Osteoblast (primary cell): ENCODE measurements at regions not wholly inside any gene's neighbourhood (a gene's known extent, or its start where the extent isn't known, plus 50 kb on each side); places are given as distances from the start of the nearest gene placed in this dataset.

Experiments
- DNase-seq: peaks from one replicate; pipeline ENCODE4 v3.0.0; 2011; ENCODE audit warnings: low spot score, mixed read lengths; ENCODE audit not compliant: insufficient read length; ENCODE audit errors: missing footprints
- H2AFZ ChIP-seq: 2 replicates; pipeline ENCODE4 v1.6.0; 2011; ENCODE audit warnings: mild to moderate bottlenecking, low read length
- H3K27ac ChIP-seq: 2 replicates; pipeline ENCODE4 v1.5.1; 2011; ENCODE audit warnings: mild to moderate bottlenecking, low read depth, low read length, moderate library complexity
- H3K27me3 ChIP-seq: 2 replicates; pipeline ENCODE4 v1.6.0; 2012; ENCODE audit warnings: mild to moderate bottlenecking, control low read depth, inconsistent platforms, low read length, moderate library complexity; ENCODE audit not compliant: insufficient read depth
- H3K36me3 ChIP-seq: 2 replicates; pipeline ENCODE4 v1.5.1; 2011; ENCODE audit warnings: mild to moderate bottlenecking, low read length, control low read depth, moderate library complexity; ENCODE audit not compliant: insufficient read depth
- H3K4me1 ChIP-seq: 2 replicates; pipeline ENCODE4 v1.5.1; 2011; ENCODE audit warnings: mild to moderate bottlenecking, low read length, control low read depth, moderate library complexity; ENCODE audit not compliant: insufficient read depth
- H3K4me2 ChIP-seq: 2 replicates; pipeline ENCODE4 v1.6.0; 2011; ENCODE audit warnings: mild to moderate bottlenecking, low read length; ENCODE audit not compliant: insufficient read depth
- H3K4me3 ChIP-seq: fragments of 200-600 bp; sonication (generic); 3 replicates; pipeline ENCODE4 v1.5.1; 2012; ENCODE audit warnings: mild to moderate bottlenecking, low read length, inconsistent platforms; ENCODE audit not compliant: insufficient read depth
- H3K79me2 ChIP-seq: 2 replicates; pipeline ENCODE4 v1.6.0; 2012; ENCODE audit warnings: mild to moderate bottlenecking, low read length, control low read depth, inconsistent platforms; ENCODE audit not compliant: insufficient read depth
- H3K9me3 ChIP-seq: 2 replicates; pipeline ENCODE4 v1.5.1; 2011; ENCODE audit warnings: low read depth, low read length, control low read depth
- H4K20me1 ChIP-seq: 2 replicates; pipeline ENCODE4 v1.6.0; 2012; ENCODE audit warnings: mild to moderate bottlenecking, low read length, control low read depth; ENCODE audit not compliant: insufficient read depth
- TF ChIP-seq, protein P1 (sequence below): IDR thresholded peaks from 2 replicates; pipeline ENCODE4 v1.5.1; 2011; ENCODE audit warnings: mild to moderate bottlenecking, low read depth, low read length, moderate library complexity; ENCODE audit errors: extremely low read depth

DNA sequence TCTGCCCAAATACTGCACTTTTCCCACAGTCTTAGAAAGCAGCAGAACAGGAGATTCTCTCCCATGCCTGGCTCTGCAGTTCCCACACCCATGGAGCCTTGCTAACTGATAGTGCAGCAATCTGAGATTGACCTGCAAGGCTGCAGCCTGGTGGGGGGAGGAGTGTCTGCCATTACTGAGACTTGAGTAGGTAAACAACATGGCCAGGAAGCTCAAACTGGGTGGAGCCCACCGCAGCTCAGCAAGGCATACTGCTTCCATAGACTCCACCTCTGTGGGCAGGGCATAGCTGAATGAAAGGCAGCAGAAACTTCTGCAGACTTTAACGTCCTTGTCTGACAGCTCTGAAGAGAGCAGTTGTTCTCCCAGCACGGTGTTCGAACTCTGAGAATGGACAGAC is 358.5 kb upstream of the PCDH9 start:
- no peak for DNase-seq
- Histone ChIP-seq H3K4me1 (no peaks in the 10 kb centered on the region), H3K4me3 (no peak overlapping the region)

GRCh38 chr13:67577361-67577760 is 347.2 kb upstream of the PCDH9 start:
- no peak for DNase-seq
- Histone ChIP-seq H4K20me1 (no peaks in the 10 kb centered on the region), H3K27ac (no peak overlapping the region), H3K79me2 (no peaks in the 10 kb centered on the region), H3K4me1 (no peaks in the 10 kb centered on the region), H3K9me3 (no peaks in the 10 kb centered on the region), H3K27me3 (no peaks in the 10 kb centered on the region), H3K4me2 (no peak overlapping the region), H3K36me3 (no peaks in the 10 kb centered on the region), H2AFZ (no peak overlapping the region), H3K4me3 (no peak overlapping the region)
- TF ChIP-seq, protein P1, sequence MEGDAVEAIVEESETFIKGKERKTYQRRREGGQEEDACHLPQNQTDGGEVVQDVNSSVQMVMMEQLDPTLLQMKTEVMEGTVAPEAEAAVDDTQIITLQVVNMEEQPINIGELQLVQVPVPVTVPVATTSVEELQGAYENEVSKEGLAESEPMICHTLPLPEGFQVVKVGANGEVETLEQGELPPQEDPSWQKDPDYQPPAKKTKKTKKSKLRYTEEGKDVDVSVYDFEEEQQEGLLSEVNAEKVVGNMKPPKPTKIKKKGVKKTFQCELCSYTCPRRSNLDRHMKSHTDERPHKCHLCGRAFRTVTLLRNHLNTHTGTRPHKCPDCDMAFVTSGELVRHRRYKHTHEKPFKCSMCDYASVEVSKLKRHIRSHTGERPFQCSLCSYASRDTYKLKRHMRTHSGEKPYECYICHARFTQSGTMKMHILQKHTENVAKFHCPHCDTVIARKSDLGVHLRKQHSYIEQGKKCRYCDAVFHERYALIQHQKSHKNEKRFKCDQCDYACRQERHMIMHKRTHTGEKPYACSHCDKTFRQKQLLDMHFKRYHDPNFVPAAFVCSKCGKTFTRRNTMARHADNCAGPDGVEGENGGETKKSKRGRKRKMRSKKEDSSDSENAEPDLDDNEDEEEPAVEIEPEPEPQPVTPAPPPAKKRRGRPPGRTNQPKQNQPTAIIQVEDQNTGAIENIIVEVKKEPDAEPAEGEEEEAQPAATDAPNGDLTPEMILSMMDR = no peak

More for the DNA sequence above, 358.5 kb upstream of the PCDH9 start:
- Histone ChIP-seq H4K20me1 (no peaks in the 10 kb centered on the region), H2AFZ (no peak overlapping the region), H3K36me3 (no peaks in the 10 kb centered on the region), H3K9me3 (no peaks in the 10 kb centered on the region), H3K27ac (no peak overlapping the region), H3K79me2 (no peaks in the 10 kb centered on the region), H3K4me2 (no peak overlapping the region), H3K27me3 (no peaks in the 10 kb centered on the region)
- TF ChIP-seq, protein P1 = no peak

DNA sequence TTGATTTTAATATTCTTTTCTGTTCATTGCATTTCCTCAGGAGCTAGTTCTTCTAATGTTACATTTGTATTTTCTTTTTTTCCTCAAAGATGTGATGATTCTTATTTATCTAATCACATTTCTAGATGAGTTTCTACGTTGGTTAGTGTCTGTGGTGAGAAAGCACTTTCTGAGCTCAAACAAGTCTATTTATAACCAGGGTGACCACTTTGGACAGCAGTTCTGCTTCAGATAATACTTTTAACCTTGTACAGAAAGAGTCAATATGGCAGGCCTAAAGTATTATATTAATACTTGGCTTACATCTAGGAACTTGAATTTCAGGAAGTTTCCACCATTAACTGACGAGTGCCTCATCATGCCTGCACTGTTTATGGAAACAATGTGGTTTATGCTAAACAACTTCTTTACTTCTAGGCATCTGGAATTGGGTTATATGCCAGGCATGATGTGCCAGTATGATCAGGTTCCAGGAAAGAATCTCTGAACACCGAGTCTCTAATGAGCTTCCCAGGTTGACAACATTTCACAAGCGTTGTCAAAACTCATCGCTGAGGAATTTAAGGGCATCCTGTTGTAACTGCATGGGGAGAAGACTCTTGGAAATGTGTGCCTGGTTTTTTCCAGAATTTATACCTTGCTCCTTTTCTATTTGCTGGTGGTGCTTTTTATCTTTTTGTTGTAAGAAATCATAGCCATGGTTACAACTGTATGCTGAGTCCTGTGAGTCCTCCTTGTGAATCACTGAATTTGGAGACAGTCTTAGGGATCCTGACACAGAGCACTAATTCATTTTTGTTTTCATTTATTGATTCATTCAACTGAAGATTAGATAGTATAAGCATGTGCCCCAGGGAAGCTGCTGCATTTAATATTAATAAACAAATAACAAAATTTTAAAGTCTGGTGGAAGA is 344.4 kb upstream of the PCDH9 start:
- no peaks in the 10 kb centered on the region for H3K27me3 ChIP-seq
- no peaks in the 10 kb centered on the region for H4K20me1 ChIP-seq
- no peak overlapping the region for H3K4me3 ChIP-seq
- no peaks in the 10 kb centered on the region for H3K79me2 ChIP-seq
- H3K27ac ChIP-seq = no peak overlapping the region
- H2AFZ ChIP-seq = no peak overlapping the region
- H3K9me3 ChIP-seq = no peaks in the 10 kb centered on the region
- no peak for DNase-seq
- no peaks in the 10 kb centered on the region for H3K4me1 ChIP-seq
- no peak overlapping the region for H3K4me2 ChIP-seq
- no peaks in the 10 kb centered on the region for H3K36me3 ChIP-seq
- TF ChIP-seq, protein P1 = no peak

DNA sequence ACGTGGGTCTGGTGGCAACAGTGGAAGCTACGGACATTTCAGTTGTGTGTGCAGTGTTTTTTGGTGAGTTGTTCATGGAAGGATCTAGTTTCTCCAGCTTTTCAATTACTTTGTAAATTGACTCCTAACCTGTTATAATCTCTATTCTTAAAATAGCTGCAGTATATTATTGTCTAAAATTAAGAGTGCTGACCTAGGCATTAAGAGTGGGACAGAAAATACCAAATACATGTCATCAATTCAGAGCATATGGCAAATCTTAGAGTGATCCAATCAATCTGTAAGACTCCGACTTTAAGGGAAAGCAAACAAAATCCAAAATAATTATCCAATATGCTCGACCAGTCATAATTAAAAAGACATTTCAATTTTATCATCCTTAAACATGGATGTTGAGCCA is 338.1 kb upstream of the PCDH9 start:
- Histone ChIP-seq H3K9me3 (no peaks in the 10 kb centered on the region), H3K27ac (no peak overlapping the region), H3K79me2 (no peaks in the 10 kb centered on the region), H3K4me1 (no peaks in the 10 kb centered on the region), H3K4me2 (no peak overlapping the region), H3K27me3 (no peaks in the 10 kb centered on the region), H3K4me3 (no peak overlapping the region), H3K36me3 (no peaks in the 10 kb centered on the region), H4K20me1 (no peaks in the 10 kb centered on the region), H2AFZ (no peak overlapping the region)
- DNase-seq = no peak
- TF ChIP-seq, protein P1 = no peak
